ENCODE measurements at regions not wholly inside any gene's neighbourhood (a gene's known extent, or its start where the extent isn't known, plus 50 kb on each side); places are given as distances from the start of the nearest gene placed in this dataset.

DNA sequence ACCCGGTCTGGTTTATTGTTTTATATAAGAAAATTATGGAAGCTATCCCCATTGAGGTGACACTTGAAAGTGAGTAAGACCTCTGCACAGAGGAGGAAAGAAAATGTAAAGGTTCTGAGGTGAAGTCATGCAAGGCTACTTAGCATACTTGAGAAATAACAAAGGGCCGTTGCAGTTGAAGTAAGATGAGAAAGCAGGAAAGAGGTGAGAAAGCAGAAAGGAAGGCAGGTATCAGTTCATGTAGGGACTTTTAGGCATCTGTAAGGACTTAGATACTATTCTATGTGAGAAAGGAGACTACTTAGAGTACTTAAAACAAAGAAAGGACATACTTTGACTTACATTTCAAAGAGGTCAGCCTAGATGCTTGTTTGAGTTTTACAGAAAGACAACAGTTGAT is 84.7 kb downstream of the CASP12 start:
- no peaks in the 10 kb centered on the region for H3F3A ChIP-seq (ENCODE audit: low read length, unreplicated experiment)
- no peak for ATAC-seq
- no peak overlapping the region for H3K9ac ChIP-seq (ENCODE audit: low read length)
- no peak for DNase-seq
- no peaks in the 10 kb centered on the region for H3K27me3 ChIP-seq (ENCODE audit: low read length)
- intact Hi-C loops (cut with micrococcal nuclease), result no loop called here
- TF ChIP-seq EZH2 (IDR thresholded peaks at IDR 0.05; ENCODE audit: low read length, unreplicated experiment) (no peak), EZH2phosphoT487 (IDR thresholded peaks at IDR 0.05; ENCODE audit: borderline replicate concordance, low read length) (no peak)
- TF ChIP-seq, protein P1, sequence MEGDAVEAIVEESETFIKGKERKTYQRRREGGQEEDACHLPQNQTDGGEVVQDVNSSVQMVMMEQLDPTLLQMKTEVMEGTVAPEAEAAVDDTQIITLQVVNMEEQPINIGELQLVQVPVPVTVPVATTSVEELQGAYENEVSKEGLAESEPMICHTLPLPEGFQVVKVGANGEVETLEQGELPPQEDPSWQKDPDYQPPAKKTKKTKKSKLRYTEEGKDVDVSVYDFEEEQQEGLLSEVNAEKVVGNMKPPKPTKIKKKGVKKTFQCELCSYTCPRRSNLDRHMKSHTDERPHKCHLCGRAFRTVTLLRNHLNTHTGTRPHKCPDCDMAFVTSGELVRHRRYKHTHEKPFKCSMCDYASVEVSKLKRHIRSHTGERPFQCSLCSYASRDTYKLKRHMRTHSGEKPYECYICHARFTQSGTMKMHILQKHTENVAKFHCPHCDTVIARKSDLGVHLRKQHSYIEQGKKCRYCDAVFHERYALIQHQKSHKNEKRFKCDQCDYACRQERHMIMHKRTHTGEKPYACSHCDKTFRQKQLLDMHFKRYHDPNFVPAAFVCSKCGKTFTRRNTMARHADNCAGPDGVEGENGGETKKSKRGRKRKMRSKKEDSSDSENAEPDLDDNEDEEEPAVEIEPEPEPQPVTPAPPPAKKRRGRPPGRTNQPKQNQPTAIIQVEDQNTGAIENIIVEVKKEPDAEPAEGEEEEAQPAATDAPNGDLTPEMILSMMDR (conservative IDR thresholded peaks at IDR 0.05; ENCODE audit: low read depth, low read length), result no peak
- H3K4me1 ChIP-seq (ENCODE audit: insufficient read depth, low read length), result no peaks in the 10 kb centered on the region
- ChIA-PET CTCF (no interaction called here), POLR2A (ENCODE audit: unreplicated experiment) (no interaction called here)
- H3K4me2 ChIP-seq (ENCODE audit: low read length), result no peak overlapping the region
- H4K20me1 ChIP-seq (ENCODE audit: low read length), result no peaks in the 10 kb centered on the region
- H3K4me3 ChIP-seq (ENCODE audit: low read length), result no peak overlapping the region
- BruUV-seq (replicated peaks), result no TSS peak
- no peaks in the 10 kb centered on the region for H3K79me2 ChIP-seq (ENCODE audit: low read length)
- H3K36me3 ChIP-seq (ENCODE audit: low read depth, low read length), result no peaks in the 10 kb centered on the region
- H3K27ac ChIP-seq (ENCODE audit: low read length), result no peak overlapping the region
- H3K9me2 ChIP-seq (replicated peaks; ENCODE audit: low read length), result no peaks in the 10 kb centered on the region
- no peaks in the 10 kb centered on the region for H3K9me3 ChIP-seq (ENCODE audit: low read length)
- no peak overlapping the region for H2AFZ ChIP-seq (ENCODE audit: low read length)

DNA sequence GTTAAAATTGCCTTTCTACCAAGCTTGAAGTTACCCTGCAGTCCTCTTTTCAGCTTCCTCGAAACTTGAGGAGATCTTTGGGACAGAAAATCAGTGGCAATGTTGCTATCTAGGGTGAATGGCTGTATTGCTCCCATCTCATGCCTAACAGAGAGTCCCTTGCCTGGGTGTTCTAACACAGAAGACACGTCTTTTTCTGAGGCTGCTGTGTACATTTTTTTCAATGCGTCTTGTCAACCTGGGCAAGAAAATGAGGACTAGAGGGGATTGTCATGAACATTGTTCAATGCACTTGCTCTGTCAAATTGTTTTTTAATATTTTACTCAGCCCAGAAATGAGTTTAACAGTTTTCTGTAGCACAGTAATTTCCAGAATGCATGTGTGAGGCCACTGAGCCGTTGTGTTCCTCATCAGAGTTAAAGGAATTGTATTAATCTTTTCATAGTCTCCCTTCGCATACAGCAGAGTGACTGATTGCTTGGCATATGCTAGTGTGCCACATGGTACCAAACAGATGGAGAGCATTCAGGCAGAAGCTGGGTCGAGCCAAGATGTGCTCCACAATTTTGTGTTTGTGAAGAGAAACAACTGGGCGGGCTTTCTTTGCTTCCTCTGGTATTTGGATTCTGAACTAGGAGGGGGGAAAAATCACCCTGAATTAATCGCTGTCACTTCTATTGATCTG is 86.0 kb downstream of the CASP12 start:
- intact Hi-C loops (cut with micrococcal nuclease), result no loop called here
- Histone ChIP-seq H3K4me1 (ENCODE audit: insufficient read depth, low read length) (no peaks in the 10 kb centered on the region), H3K9me2 (replicated peaks; ENCODE audit: low read length) (no peaks in the 10 kb centered on the region), H3K36me3 (ENCODE audit: low read depth, low read length) (no peaks in the 10 kb centered on the region), H2AFZ (ENCODE audit: low read length) (no peak overlapping the region), H3K9me3 (ENCODE audit: low read length) (no peaks in the 10 kb centered on the region), H3K4me2 (ENCODE audit: low read length) (no peak overlapping the region), H3K9ac (ENCODE audit: low read length) (no peak overlapping the region), H4K20me1 (ENCODE audit: low read length) (no peaks in the 10 kb centered on the region), H3K27me3 (ENCODE audit: low read length) (no peaks in the 10 kb centered on the region), H3K79me2 (ENCODE audit: low read length) (no peaks in the 10 kb centered on the region), H3K27ac (ENCODE audit: low read length) (no peak overlapping the region), H3K4me3 (ENCODE audit: low read length) (no peak overlapping the region), H3F3A (ENCODE audit: low read length, unreplicated experiment) (no peaks in the 10 kb centered on the region)
- BruUV-seq (replicated peaks), result no TSS peak
- ATAC-seq (no peak), DNase-seq (no peak)
- no peak for TF ChIP-seq EZH2 (IDR thresholded peaks at IDR 0.05; ENCODE audit: low read length, unreplicated experiment)
- TF ChIP-seq EZH2phosphoT487 (IDR thresholded peaks at IDR 0.05; ENCODE audit: borderline replicate concordance, low read length), result no peak
- TF ChIP-seq, protein P1 (conservative IDR thresholded peaks at IDR 0.05; ENCODE audit: low read depth, low read length), result no peak
- ChIA-PET CTCF (no interaction called here), POLR2A (ENCODE audit: unreplicated experiment) (no interaction called here)

DNA sequence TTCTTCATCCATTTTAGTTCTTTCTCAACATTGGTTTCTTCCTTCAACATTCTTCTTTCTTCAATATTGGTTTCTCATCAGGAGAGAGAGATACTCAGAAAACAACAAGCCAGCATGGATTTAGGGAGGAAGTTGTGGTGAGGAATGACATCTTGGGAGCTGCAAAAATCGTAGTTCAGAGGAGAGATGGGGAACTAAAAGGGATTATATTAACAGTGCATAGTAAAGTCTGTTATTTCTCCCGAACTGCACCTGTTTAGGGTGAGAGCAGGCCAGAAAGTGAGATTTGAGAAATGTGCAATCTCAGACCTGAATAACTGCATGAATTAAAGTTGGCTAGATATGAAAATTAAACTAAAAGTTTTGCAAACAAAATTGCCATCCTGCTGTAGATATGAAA is 94.5 kb downstream of the CASP12 start:
- no peaks in the 10 kb centered on the region for H3K79me2 ChIP-seq (ENCODE audit: low read length)
- ATAC-seq (no peak), DNase-seq (no peak)
- TF ChIP-seq, protein P1 (conservative IDR thresholded peaks at IDR 0.05; ENCODE audit: low read depth, low read length), result no peak
- TF ChIP-seq EZH2phosphoT487 (IDR thresholded peaks at IDR 0.05; ENCODE audit: borderline replicate concordance, low read length), result no peak
- TF ChIP-seq EZH2 (IDR thresholded peaks at IDR 0.05; ENCODE audit: low read length, unreplicated experiment), result no peak
- H3F3A ChIP-seq (ENCODE audit: low read length, unreplicated experiment), result no peaks in the 10 kb centered on the region
- no peak overlapping the region for H3K4me2 ChIP-seq (ENCODE audit: low read length)
- no TSS peak for BruUV-seq (replicated peaks)
- H3K27me3 ChIP-seq (ENCODE audit: low read length), result no peaks in the 10 kb centered on the region
- no peak overlapping the region for H3K9ac ChIP-seq (ENCODE audit: low read length)
- intact Hi-C loops (cut with micrococcal nuclease), result no loop called here
- 0 out of 2 replicates have a peak, but pooled peaks cover 5% of the 10 kb centered on the region for H3K9me2 ChIP-seq (replicated peaks; ENCODE audit: low read length)
- H3K4me1 ChIP-seq (ENCODE audit: insufficient read depth, low read length), result no peaks in the 10 kb centered on the region
- CTCF ChIA-PET, result no interaction called here
- no peaks in the 10 kb centered on the region for H3K36me3 ChIP-seq (ENCODE audit: low read depth, low read length)
- no peaks in the 10 kb centered on the region for H3K9me3 ChIP-seq (ENCODE audit: low read length)
- no peaks in the 10 kb centered on the region for H4K20me1 ChIP-seq (ENCODE audit: low read length)
- H3K4me3 ChIP-seq (ENCODE audit: low read length), result no peak overlapping the region
- no peak overlapping the region for H3K27ac ChIP-seq (ENCODE audit: low read length)
- POLR2A ChIA-PET (ENCODE audit: unreplicated experiment), result no interaction called here
- no peak overlapping the region for H2AFZ ChIP-seq (ENCODE audit: low read length)

Data from PC-3 (cell line).